ENCODE measurements at regions not wholly inside any gene's neighbourhood (a gene's known extent, or its start where the extent isn't known, plus 50 kb on each side); places are given as distances from the start of the nearest gene placed in this dataset.
A peak's percentile ranks its signal among the peaks of the same experiment; 100 is the strongest.

GRCh38 chr2:67760995-67761394 is 301.8 kb downstream of the C1D start:
- no peaks in the 10 kb centered on the region for H3K27me3 ChIP-seq
- no peaks in the 10 kb centered on the region for H3K4me1 ChIP-seq
- H3K9me3 ChIP-seq, result no peaks in the 10 kb centered on the region
- H3K27ac ChIP-seq (replicated peaks in 1 of 4), result no peak overlapping the region
- no peak for DNase-seq (ENCODE audit: extremely low spot score)
- H3K36me3 ChIP-seq, result no peaks in the 10 kb centered on the region
- 91% methylated on average over 3 of the region's 3 CpGs for WGBS
- intact Hi-C loops (cut with DNase I), result no loop called here
- H3K4me3 ChIP-seq, result no peak overlapping the region
- TF ChIP-seq POLR2A (IDR thresholded peaks at IDR 0.05; ENCODE audit: low read depth) (no peak), POLR2AphosphoS5 (IDR thresholded peaks at IDR 0.05) (no peak), EP300 (IDR thresholded peaks at IDR 0.05) (no peak)
- TF ChIP-seq, protein P1, sequence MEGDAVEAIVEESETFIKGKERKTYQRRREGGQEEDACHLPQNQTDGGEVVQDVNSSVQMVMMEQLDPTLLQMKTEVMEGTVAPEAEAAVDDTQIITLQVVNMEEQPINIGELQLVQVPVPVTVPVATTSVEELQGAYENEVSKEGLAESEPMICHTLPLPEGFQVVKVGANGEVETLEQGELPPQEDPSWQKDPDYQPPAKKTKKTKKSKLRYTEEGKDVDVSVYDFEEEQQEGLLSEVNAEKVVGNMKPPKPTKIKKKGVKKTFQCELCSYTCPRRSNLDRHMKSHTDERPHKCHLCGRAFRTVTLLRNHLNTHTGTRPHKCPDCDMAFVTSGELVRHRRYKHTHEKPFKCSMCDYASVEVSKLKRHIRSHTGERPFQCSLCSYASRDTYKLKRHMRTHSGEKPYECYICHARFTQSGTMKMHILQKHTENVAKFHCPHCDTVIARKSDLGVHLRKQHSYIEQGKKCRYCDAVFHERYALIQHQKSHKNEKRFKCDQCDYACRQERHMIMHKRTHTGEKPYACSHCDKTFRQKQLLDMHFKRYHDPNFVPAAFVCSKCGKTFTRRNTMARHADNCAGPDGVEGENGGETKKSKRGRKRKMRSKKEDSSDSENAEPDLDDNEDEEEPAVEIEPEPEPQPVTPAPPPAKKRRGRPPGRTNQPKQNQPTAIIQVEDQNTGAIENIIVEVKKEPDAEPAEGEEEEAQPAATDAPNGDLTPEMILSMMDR (IDR thresholded peaks at IDR 0.05), result no peak

DNA sequence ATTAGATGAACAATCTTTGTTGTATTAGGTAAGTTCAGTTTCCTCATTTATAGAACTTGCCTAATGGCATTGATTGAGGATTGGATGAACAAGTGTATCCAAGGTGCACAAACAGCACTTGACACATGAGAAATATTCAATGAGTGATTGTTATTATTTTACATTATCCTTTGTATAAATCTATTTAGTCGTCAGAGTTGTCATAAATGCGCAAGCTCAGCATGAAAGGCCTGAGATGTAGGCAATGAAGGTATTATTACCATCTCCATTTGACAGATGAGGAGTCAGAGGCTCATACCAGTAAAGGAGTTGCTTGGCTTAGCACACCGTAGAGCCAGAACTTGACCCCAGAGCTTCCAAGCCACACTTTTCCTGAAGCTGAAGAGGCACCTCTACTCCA is 291.4 kb downstream of the C1D start:
- TF ChIP-seq POLR2AphosphoS5 (IDR thresholded peaks at IDR 0.05) (no peak), EP300 (IDR thresholded peaks at IDR 0.05) (no peak), POLR2A (IDR thresholded peaks at IDR 0.05; ENCODE audit: low read depth) (no peak)
- TF ChIP-seq, protein P1 (IDR thresholded peaks at IDR 0.05), result no peak
- intact Hi-C loops (cut with DNase I), result no loop called here
- WGBS, result 97% methylated on average over 3 of the region's 3 CpGs

DNA sequence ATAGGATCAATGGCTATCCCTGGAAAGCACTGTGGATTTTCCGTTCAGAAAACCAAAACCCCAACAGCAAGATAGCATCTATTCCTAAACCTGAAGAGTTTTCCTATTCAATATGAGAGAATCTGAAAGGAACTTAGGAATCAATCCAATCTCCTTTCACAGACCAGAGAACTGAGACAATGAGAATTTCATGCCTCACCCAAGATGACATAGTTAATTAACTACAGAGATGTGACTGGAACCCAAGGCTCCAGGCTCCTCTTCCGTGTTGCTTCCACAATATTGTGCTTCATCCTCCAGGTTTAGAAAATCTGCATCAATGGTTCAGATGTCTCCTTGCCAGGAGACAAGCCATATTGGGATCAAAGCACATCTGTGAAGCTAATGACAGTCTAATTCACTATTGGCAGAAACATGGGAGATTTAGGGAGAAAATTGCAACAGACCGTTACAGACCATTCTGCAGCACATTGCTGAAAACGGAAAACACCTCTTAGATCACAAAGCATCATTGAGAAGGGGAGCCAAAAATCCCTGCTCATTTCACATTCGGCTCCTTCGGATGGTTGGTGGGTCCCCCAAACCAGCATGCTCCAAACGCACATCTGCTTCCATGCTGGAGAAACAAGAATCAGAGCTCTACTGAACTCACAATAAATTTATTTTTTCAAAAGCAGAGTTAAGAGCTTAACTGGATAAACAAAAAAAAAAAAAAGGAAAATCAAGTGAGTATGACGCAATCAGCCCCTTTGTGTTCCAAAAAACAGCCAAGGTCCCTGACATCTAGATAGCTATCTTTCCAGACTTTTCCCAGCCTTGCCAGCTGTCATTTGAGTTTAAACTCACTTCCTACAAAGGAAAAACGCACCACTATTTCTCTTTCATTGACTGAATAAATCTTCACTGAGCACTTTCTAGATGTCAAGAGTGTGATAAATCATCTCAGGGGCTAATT is 290.3 kb downstream of the C1D start:
- Histone ChIP-seq H3K4me1 (no peaks in the 10 kb centered on the region), H3K27ac (replicated peaks in 1 of 4) (peak overlapping the region in 1 of 4 donors; percentile 14)
- 71% methylated on average over 9 of the region's 9 CpGs for WGBS

More for the DNA sequence above, 291.4 kb downstream of the C1D start:
- DNase-seq (ENCODE audit: extremely low spot score), result no peak
- no peak overlapping the region for H3K4me3 ChIP-seq
- H3K9me3 ChIP-seq, result no peaks in the 10 kb centered on the region
- no peaks in the 10 kb centered on the region for H3K27me3 ChIP-seq
- no peaks in the 10 kb centered on the region for H3K36me3 ChIP-seq
- no peaks in the 10 kb centered on the region for H3K4me1 ChIP-seq
- no peak overlapping the region for H3K27ac ChIP-seq (replicated peaks in 1 of 4)

GRCh38 chr2:67773851-67774250 is 289.0 kb downstream of the C1D start:
- Histone ChIP-seq H3K27me3 (no peaks in the 10 kb centered on the region), H3K36me3 (no peaks in the 10 kb centered on the region), H3K9me3 (no peaks in the 10 kb centered on the region), H3K4me1 (no peaks in the 10 kb centered on the region), H3K4me3 (no peak overlapping the region), H3K27ac (replicated peaks in 1 of 4) (no peak overlapping the region)
- WGBS, result 91% methylated on average over 3 of the region's 3 CpGs
- DNase-seq (ENCODE audit: extremely low spot score), result no peak
- intact Hi-C loops (cut with DNase I), result no loop called here
- TF ChIP-seq, protein P1 (IDR thresholded peaks at IDR 0.05), result no peak
- TF ChIP-seq EP300 (IDR thresholded peaks at IDR 0.05) (no peak), POLR2AphosphoS5 (IDR thresholded peaks at IDR 0.05) (no peak), POLR2A (IDR thresholded peaks at IDR 0.05; ENCODE audit: low read depth) (no peak)

More for the DNA sequence above, 290.3 kb downstream of the C1D start:
- intact Hi-C loops (cut with DNase I), result no loop called here
- Histone ChIP-seq H3K4me3 (no peak overlapping the region), H3K36me3 (no peaks in the 10 kb centered on the region), H3K9me3 (no peaks in the 10 kb centered on the region), H3K27me3 (no peaks in the 10 kb centered on the region)
- DNase-seq (ENCODE audit: extremely low spot score), result no peak
- TF ChIP-seq EP300 (IDR thresholded peaks at IDR 0.05) (no peak), POLR2AphosphoS5 (IDR thresholded peaks at IDR 0.05) (no peak), POLR2A (IDR thresholded peaks at IDR 0.05; ENCODE audit: low read depth) (no peak)
- TF ChIP-seq, protein P1 (IDR thresholded peaks at IDR 0.05), result no peak
